ENCODE measurements at regions not wholly inside any gene's neighbourhood (a gene's known extent, or its start where the extent isn't known, plus 50 kb on each side); places are given as distances from the start of the nearest gene placed in this dataset.

DNA sequence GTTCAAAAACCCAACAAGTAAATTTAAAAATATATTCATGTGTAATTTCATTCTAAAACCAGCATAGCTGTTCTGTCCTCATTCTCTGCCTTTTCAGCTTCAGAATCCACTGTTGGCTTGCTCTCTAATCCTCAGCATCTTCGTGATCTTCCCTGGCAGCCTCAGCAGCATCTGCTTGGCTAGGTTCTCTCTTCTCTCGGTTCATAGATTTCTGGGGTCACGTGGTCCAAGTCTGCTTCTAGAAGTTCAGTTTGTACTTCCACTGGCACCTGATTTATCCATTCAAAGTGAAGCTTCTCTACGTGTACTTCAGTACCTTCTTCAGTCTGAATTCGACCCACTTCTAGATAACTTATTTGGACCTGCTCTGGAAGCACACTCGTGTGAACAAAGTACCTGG, 245.7 kb downstream of the EPM2A start:
- no peak overlapping the region for H3K4me3 ChIP-seq (ENCODE audit: low read depth in 1 of 3, low read length in 3 of 3)
- TF ChIP-seq HNF4G (IDR thresholded peaks at IDR 0.05): no peak
- no peak for TF ChIP-seq RXRA (IDR thresholded peaks at IDR 0.05)
- TF ChIP-seq YY1 (IDR thresholded peaks at IDR 0.05): no peak
- TF ChIP-seq, protein P1, sequence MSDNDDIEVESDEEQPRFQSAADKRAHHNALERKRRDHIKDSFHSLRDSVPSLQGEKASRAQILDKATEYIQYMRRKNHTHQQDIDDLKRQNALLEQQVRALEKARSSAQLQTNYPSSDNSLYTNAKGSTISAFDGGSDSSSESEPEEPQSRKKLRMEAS (IDR thresholded peaks at IDR 0.05): no peak
- no peak for TF ChIP-seq ZBTB33 (IDR thresholded peaks at IDR 0.05)
- no peak for TF ChIP-seq GABPA (IDR thresholded peaks at IDR 0.05 in 1 of 2, conservative IDR thresholded peaks at IDR 0.05 in 1 of 2)
- TF ChIP-seq ATF3 (IDR thresholded peaks at IDR 0.05): no peak
- no peak for TF ChIP-seq EGR1 (IDR thresholded peaks at IDR 0.05; ENCODE audit: low read depth in 2 of 2)
- no peak for TF ChIP-seq CTCF (IDR thresholded peaks at IDR 0.05; ENCODE audit: low read depth, low read length, missing input control)
- no peak for TF ChIP-seq FOXA1 (IDR thresholded peaks at IDR 0.05)
- no peaks in the 10 kb centered on the region for H3K9me3 ChIP-seq (ENCODE audit: control insufficient read depth in 4 of 4, low read length in 3 of 4)
- H3K4me1 ChIP-seq (ENCODE audit: control insufficient read depth in 4 of 4, insufficient read depth in 4 of 4, low read length in 3 of 4): no peaks in the 10 kb centered on the region
- no peak overlapping the region for H3K9ac ChIP-seq (ENCODE audit: low read depth in 1 of 2, low read length in 2 of 2)
- no peaks in the 10 kb centered on the region for H3K36me3 ChIP-seq (ENCODE audit: control insufficient read depth in 4 of 4, insufficient read depth in 3 of 4, low read depth in 1 of 4, low read length in 3 of 4)
- H3K27me3 ChIP-seq (ENCODE audit: control insufficient read depth in 4 of 4, insufficient read depth in 4 of 4, low read length in 3 of 4): no peaks in the 10 kb centered on the region
- no peak for DNase-seq (ENCODE audit: low spot score)
- H3K27ac ChIP-seq (ENCODE audit: low read depth in 1 of 2, low read length in 2 of 2): no peak overlapping the region
- 80% methylated on average over 6 of the region's 6 CpGs for WGBS

DNA sequence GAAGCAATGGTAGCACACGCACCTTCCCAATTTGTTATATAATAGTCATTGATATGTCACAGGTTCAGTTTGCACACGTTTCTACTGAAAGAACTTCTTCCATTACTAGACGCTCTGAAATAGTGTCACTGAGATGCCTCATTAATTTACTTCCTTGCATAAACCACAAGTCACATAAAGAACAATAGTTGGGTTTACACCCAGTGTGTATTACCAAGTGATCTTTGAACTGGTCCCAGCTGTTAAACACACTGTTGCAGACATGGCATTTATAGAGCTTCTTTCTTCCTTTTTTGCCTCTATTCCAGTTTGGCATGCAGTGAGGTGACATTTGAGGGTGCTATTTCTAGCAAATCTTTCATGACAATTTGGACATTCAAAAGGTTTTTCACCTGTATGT, 245.3 kb downstream of the EPM2A start:
- Histone ChIP-seq H3K4me1 (ENCODE audit: control insufficient read depth in 4 of 4, insufficient read depth in 4 of 4, low read length in 3 of 4) (no peaks in the 10 kb centered on the region), H3K36me3 (ENCODE audit: control insufficient read depth in 4 of 4, insufficient read depth in 3 of 4, low read depth in 1 of 4, low read length in 3 of 4) (no peaks in the 10 kb centered on the region), H3K27ac (ENCODE audit: low read depth in 1 of 2, low read length in 2 of 2) (no peak overlapping the region), H3K9me3 (ENCODE audit: control insufficient read depth in 4 of 4, low read length in 3 of 4) (no peaks in the 10 kb centered on the region), H3K9ac (ENCODE audit: low read depth in 1 of 2, low read length in 2 of 2) (no peak overlapping the region), H3K4me3 (ENCODE audit: low read depth in 1 of 3, low read length in 3 of 3) (no peak overlapping the region), H3K27me3 (ENCODE audit: control insufficient read depth in 4 of 4, insufficient read depth in 4 of 4, low read length in 3 of 4) (no peaks in the 10 kb centered on the region)
- no peak for DNase-seq (ENCODE audit: low spot score)
- TF ChIP-seq HNF4G (IDR thresholded peaks at IDR 0.05) (no peak), HNF4A (conservative IDR thresholded peaks at IDR 0.05) (no peak), TAF1 (conservative IDR thresholded peaks at IDR 0.05) (no peak), REST (IDR thresholded peaks at IDR 0.05) (no peak), CTCF (IDR thresholded peaks at IDR 0.05; ENCODE audit: low read depth, low read length, missing input control) (no peak), FOXA1 (IDR thresholded peaks at IDR 0.05) (no peak), ZBTB33 (IDR thresholded peaks at IDR 0.05) (no peak), EGR1 (IDR thresholded peaks at IDR 0.05; ENCODE audit: low read depth in 2 of 2) (no peak), SP1 (IDR thresholded peaks at IDR 0.05) (no peak), RAD21 (IDR thresholded peaks at IDR 0.05) (no peak), RXRA (IDR thresholded peaks at IDR 0.05) (no peak), JUND (IDR thresholded peaks at IDR 0.05) (no peak), ATF3 (IDR thresholded peaks at IDR 0.05) (no peak), GABPA (IDR thresholded peaks at IDR 0.05 in 1 of 2, conservative IDR thresholded peaks at IDR 0.05 in 1 of 2) (no peak), YY1 (IDR thresholded peaks at IDR 0.05) (no peak), FOXA2 (IDR thresholded peaks at IDR 0.05) (no peak), NR2F2 (IDR thresholded peaks at IDR 0.05) (no peak)
- TF ChIP-seq, protein P1 (IDR thresholded peaks at IDR 0.05): no peak
- WGBS: 80% methylated on average over 3 of the region's 3 CpGs

Data from liver (tissue), 8 donors.